Stimulated activated CD4-positive, alpha-beta T cell treated with anti-CD3 and anti-CD28 coated beads, Interleukin-2, amount 100 ng/mL, for 4 hours (primary cell): ENCODE measurements at regions not wholly inside any gene's neighbourhood (a gene's known extent, or its start where the extent isn't known, plus 50 kb on each side); places are given as distances from the start of the nearest gene placed in this dataset.

Source experiments
- DNase-seq: peaks from one replicate; pipeline ENCODE4 v3.0.0-alpha.2; 2020; ENCODE audit warnings: low read depth

DNA sequence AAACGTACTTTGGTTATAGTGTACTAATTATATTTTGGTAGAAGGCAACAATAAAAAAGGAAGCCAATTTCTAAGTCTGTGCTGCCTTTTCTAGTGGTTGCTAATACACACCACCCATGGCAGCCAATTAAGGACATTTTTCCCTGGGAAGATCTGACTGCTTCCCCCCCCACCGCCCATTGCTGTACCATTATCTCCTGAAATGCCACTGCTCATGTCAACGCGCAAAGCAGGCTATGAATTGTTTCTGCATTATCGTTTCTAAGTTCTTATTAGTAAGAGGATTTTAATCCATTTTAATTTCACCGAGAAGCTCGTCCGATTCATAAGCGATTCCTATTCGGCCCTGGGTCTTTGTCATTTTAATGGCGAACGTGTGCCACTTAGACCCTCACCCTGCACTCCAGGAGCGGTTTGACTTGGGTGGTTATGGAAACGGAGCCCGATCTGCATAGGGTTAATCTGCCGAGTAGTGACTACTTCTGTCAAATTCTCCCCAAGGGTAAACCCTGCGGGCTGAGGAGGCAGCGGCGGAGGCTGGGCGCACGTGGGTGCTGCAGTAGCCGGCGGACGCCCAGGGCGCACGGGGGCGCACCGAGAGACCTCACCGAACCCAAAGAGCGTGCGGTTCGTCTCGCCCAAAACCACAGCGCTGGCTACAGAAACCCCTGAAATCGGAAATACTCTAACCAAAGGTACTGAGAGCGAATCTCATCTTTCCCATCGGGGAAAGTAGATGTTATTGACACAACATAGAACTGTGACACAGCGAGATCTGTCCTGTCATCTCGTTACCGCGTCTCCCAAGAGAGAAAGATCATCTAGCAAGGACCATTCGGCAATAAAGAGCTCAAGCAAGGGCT lies 55.8 kb upstream of the SHC3 start:
- peak; percentile 9 for DNase-seq

DNA sequence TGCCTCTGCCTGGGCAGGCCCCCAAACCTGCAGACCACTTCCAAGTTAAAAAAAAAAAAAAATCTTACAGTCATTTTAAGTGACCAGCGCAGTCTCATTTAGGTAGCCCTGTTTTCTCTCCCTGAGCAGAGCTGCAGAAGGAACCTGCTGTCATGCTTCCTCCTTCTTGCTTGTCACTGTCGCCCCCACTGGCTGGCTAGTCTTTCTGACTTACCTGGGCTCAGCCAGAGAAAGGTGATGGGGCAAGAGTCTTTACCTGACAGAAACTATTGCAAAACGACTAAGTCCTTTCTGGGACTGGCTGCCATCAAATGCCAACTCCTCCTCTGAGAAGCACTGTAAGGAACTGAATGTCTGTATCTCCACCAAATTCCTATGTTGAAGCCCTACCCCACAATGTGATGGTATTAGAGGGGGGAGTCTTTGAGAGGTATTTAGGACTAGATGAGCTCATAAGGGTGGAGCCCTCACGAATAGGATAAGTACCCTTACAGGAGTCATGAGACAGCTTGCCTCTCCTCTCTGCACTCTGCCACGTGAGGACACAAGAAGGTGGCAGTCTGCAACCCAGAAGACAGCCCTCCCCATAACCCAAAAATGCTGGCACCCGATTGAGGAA lies 58.4 kb upstream of the SHC3 start:
- no peak for DNase-seq

DNA sequence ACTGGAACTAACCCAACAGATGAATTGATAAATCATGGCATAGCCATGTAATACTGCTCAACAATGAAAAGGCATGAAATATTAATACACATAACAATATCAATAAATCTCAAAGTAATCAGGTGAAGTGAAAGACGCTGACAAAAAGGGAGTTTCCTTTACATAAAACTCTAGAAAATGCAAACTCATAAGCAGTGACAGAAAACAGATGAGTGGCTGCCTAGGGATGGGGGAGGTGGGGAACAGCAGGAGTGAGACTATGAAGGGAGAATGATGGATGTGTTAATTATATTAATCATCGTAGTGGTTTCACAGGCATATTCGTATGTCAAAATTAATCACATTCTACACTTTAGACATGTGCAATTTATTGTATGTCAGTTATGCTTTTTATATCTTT lies 59.8 kb upstream of the SHC3 start:
- DNase-seq, result no peak

DNA sequence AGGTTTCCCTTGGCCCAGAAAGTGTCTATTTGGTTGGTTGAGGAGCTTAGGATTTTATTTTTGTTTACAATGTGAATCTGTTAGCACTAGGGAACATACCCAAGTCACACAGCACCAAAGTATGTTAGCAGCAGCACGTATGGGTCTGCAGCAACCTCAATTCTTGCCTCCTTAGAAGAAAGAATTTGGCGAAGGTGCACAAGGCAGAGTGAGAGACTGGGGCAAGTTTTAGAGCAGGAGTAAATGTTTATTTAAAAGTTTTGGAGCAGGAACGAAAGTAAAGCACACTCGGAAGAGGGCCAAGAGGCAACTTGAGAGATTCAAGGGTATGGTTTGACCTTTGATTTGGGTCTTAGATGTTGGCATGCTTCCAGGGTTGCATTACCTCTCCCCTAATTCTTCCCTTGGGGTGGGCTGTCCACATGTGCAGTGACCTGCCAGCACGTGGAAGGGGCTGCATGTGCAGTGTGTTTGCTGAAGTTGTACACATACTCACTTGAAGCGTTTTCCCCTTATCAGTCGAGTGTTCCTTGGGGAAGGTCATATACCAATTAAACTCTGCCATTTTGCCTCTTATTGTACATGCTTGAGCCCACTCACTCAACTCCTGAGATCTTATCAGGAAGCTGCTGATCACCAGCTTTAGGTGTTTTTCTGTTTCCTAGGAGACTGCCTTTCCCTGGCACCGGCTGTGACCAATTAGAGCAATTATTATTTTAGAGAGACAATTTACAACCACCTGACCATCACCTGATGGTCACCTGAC lies 64.9 kb upstream of the SHC3 start:
- no peak for DNase-seq

DNA sequence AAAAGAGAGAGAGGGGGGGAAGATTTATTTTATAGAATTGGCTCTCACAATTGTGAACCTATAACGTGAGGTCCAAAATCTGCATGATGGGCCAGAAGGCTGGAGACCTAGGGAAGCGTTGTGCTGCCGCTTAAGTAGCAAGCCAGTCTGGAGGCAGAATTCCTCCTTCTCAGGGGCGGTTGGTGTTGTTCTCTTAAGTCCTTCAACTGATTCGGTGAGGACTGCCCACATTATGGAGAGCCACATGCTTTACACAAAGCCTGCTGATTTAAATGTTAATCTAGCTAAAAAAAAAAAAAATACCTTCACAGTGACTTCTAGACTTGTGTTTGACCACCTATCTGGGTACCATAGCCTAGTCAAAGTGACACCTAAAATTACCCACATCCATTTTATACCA lies 64.2 kb upstream of the CKS2 start:
- DNase-seq, result no peak

DNA sequence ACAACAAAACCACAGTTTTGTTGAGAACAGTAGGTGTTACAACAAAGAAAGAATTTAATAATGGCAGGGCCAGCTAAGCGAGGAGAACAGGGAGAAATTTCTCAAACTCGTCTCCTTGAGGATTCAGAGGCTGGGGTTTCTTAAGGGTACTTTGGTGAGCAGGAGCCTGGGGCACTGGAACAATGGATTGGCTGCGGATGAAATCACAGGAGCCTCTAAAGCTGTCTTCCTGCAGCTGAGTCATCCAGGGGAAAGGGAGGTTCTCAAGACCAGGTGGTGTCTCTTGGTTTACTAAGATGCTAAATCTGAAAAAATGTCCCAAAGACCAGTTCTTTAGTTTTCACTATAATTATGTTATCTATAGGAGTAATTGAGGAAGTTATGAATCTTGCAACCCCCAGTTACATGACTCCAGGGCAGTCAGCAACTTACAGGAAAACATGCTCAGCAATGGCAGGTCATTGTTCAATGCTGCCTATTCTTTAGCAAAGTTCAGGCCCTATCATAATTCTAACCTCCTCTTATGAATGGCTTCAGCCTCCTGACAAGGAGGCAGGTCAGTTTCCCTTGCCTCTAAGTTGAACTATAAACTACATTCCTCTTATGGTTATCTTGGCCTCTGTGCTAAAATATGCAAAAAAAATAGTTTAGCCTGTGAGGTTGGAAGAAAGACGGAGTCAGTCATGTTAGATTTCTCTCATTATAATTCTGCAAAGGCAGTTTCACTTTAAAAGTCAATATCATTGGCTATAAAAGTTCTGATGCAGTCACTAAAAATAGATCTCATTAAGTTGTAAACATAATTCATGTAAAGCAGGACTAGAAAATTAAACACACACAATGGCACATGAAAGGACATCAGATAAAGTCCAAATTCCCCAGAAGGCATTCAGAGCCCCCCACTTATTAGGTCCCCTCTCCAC lies 63.3 kb upstream of the CKS2 start:
- no peak for DNase-seq

DNA sequence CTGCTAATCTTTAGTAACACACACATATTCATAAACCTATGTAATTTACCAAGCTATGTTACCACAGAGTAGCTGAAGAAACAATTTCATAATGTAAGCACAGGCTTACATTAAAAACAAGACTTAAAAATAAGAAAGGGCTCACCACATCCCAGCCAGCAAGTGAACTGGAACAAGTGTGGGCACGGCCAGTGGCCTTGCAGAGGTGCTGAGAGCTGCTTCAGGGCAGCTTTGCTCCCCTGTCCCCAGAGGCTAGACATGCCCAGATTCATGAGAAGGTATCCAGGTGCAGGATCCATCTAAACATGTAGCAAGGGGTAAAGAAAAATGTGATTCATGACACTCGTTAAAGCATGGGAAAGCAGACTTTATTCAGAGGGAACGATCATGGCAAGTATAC lies 62.0 kb upstream of the CKS2 start:
- DNase-seq, result no peak

DNA sequence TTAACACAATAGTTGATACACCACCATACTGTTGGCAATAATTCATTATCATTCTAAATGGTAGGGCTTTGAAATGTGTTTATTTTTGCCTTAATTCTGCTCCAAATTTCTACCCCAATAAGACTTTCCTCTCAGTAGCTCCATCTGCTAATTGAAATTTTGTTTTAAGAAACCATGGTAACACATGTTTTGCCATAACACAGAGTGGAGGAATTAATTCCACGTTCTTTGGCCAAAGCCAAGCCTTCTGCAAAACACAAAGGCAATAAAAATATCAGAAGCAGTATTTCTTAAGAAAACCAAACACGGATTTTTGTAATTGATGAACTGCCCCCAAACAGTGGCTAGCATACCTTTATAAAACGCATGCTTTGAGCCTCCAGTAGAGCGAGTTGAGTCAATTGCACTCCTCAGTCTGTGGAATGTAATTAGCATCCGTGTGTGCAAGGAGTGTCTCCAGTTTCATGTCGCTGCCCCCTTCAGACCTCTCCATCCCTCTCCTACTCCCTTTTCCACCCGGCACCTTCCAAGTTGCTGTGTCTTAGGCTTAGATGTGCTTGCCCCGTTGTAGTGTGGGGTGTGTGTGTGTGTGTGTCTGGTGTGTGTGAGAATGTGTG lies 58.2 kb upstream of the CKS2 start:
- no peak for DNase-seq

DNA sequence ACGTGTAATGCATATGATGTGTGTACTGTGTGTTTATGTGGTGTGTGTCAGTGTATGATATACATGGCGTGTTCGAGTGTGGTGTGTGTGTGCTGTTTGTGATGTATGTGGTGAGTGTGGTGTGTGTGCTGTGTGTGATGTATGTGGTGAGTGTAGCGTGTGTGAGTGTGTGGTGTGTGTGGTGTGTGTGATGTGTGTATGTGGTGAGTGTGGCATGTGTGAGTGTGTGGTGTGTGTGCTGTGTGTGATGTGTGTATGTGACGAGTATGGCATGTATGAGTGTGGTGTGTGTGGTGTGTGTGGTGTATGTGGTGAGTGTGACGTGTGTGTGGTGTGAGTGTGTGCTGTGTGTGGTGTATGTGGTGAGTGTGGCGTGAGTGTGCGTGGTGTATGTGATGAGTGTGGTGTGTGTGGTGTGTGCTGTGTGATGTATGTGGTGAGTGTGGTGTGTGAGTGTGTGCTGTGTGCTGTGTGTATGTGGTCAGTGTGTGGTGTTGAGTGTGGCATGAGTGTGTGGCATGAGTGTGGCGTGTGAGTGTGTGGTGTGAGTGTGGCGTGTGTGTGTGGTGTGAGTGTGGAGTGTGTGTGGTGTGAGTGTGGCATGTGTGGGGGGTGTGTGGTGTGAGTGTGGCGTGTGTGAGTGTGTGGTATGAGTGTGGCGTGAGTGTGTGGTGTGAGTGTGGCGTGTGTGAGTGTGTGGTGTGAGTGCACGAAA lies 56.8 kb upstream of the CKS2 start:
- no peak for DNase-seq

DNA sequence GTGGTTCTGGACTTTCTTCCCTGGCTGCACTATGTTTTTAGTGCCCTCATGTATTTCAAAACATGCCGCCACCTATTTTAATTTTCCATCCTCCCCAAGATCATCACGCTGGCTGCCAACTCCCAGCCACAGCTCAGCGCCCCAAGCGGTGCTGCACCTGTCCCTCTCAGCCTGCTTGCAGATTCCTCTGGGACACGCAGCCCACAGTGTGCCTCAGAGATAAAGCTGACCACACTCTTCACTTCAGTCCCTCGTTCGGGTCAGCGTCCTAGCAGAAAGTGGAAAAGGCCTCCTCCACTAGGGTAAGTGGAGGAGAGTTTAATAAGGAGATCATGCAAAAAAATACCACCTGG lies 56.2 kb upstream of the CKS2 start:
- DNase-seq, result no peak

DNA sequence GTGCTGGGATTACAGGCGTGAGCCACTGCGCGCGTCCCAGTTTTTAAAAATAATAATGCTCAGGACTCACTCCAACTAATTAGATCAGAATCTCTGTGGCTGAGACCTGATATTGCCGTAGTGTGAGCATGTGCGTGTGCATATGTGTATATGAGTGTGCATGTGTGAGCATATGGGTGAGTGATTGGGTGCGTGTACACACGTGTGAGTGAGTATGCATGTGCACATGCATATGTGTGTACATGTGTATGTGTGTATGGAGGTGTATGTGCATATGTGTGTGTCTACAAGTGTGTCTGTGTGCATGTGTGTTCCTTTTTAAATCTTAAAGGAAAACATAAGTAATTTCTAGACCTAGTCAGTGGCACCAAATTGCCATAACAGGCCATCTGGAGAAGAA lies 54.8 kb upstream of the CKS2 start:
- no peak for DNase-seq

DNA sequence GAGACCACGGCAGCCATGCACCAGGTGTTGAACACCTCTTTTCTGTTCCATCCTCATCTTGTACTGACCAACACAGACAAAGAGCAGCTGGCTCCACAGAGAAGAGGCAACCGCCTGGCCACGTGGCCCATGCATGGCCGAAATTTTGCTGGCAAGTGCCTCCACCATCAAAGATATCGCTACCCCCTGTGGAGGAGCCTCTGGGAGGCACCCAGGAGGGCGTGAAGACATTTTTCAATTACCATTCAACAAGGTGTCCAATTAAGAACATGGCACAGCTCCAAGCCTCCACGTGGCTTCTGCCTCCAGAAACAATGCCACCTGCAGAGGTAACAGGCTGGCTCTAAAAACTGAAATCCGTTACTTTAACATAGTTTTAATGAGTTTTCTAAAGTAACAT lies 54.4 kb upstream of the CKS2 start:
- no peak for DNase-seq

DNA sequence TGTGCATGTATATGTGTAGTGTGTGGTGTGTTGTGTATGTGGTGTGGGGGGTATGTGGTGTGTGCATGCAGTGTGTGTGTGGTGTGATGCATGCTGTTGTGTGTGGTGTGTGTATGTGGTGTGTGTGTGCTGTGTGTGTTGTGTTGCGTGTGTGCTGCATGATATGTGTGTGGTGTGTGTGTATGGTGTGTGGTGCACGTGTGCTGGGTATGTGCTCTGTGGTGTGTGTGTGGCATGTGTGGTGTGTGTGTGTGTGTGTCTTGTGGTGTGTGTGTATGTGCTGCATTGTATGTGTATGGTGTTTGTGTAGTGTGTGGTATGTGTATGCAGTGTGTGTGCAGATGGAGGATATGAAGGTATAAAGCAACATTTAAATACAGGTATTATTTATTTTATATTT lies 50.5 kb upstream of the CKS2 start:
- DNase-seq, result no peak
